ENCODE measurements at regions not wholly inside any gene's neighbourhood (a gene's known extent, or its start where the extent isn't known, plus 50 kb on each side); places are given as distances from the start of the nearest gene placed in this dataset.

GRCh38 chr3:127339016-127339415, 51.2 kb upstream of the PRR20G start:
- no peak for DNase-seq
- intact Hi-C loops (cut with micrococcal nuclease), result no loop called here
- no peak for ATAC-seq

- DNase-seq (no peak), ATAC-seq (no peak)
- intact Hi-C loops (cut with micrococcal nuclease), result no loop called here
Observed at GRCh38 chr3:127337911-127338531, 50.2 kb upstream of the PRR20G start.
